HG02588 (cell line): ENCODE measurements at regions not wholly inside any gene's neighbourhood (a gene's known extent, or its start where the extent isn't known, plus 50 kb on each side); places are given as distances from the start of the nearest gene placed in this dataset.
A peak's percentile ranks its signal among the peaks of the same experiment; 100 is the strongest.
"Not testable (repeated sequence)": the region's sequence is repeated elsewhere in the genome, so short reads cannot be mapped to it uniquely, and the experiment has no call there.

Experiments used
- ATAC-seq: cut with Tn5 transposase; IDR thresholded peaks from one replicate; pipeline ENCODE4 v1.9.1; 2021; ENCODE audit warnings: mild to moderate bottlenecking, moderate library complexity; ENCODE audit not compliant: unreplicated experiment

- no peak for ATAC-seq
These were observed 133.2 kb downstream of the LARP7 start for GRCh38 chr4:112770114-112770513.

- no peak for ATAC-seq
These were observed 138.9 kb downstream of the LARP7 start for GRCh38 chr4:112775801-112776200.

DNA sequence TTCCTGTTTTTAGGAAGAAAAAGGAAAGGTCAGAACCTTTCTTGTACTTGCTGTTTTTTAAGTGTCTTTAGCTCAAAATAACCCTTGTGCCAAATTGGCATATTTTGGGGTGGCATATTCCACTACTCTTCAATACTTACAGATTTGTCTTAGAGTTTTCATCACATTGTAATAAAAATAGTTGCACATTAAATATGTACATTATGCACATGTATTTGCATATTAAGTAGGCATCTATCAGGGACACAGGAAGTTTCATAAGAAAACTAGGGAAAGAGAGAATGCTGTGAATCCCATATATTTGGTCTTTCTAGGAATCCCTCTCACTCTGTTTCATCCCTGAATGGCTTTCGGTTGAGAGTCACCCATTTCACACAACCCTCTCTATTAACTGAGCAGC is 139.6 kb downstream of the LARP7 start:
- no peak for ATAC-seq

GRCh38 chr4:112778520-112778919 is 141.6 kb downstream of the LARP7 start:
- ATAC-seq = no peak

GRCh38 chr4:112793033-112793432 is 156.1 kb downstream of the LARP7 start:
- no peak for ATAC-seq

DNA sequence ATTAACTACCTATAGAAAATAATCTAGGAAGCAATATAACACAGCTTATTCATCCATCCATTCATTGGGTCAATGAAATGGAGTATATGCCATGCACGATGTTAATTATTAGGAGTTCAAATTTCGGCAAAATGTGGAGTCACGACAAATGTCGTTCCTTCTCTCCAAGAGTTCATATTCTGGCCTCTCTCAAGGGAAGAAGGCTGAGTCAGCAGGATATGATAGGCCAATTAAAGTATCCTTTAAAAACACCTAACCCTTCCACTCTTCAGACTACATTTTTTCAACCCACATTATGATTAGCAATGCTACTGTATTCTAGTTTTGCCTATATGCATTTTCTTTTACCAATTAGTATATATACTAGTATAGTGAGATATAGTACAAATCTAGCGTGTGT is 163.1 kb downstream of the LARP7 start:
- ATAC-seq = no peak

DNA sequence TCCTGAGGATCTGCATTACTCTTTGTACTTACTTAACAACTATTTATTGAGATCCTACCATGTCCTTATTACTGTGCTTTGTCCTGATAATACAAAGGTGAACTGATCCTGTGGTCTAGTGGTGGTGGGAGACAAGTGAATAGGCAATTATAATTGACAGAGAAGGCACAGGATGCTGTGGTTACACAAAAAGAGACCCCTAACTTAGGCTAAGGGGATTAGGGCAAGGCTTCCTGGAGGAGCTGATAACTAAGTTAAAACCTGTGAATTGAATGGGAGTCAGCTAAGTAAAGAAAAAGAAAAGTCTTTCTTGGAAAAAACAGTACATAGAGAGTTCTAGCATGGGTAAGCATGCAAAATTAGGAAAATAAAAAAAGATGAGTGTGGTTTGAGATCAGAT is 164.4 kb downstream of the LARP7 start:
- no peak for ATAC-seq

- ATAC-seq = no peak
These were observed 165.8 kb downstream of the LARP7 start for GRCh38 chr4:112802780-112803179.

DNA sequence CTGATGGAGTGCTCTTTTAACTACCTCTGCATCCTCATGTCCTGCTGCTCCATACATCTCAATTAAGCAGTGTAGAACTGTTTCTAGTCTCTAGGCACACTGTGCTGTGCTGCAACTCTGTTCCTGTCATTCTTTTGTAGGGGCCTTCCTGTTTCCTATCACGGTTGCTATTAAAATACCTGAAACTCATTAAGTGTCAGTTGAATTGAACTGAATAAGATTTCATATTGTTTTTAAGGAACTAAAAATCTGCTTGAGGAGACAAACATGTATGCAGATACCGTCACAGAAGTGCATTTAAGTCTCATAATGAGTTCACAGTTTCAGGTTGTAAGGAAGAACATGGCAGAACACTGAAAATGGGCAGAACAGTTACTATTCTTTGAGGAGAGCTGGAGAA is 170.1 kb downstream of the LARP7 start:
- peak; percentile 76 for ATAC-seq

GRCh38 chr4:112808001-112808400 is 171.1 kb downstream of the LARP7 start:
- no peak for ATAC-seq

GRCh38 chr4:112813790-112814189 is 176.8 kb downstream of the LARP7 start:
- peak; percentile 51 for ATAC-seq

DNA sequence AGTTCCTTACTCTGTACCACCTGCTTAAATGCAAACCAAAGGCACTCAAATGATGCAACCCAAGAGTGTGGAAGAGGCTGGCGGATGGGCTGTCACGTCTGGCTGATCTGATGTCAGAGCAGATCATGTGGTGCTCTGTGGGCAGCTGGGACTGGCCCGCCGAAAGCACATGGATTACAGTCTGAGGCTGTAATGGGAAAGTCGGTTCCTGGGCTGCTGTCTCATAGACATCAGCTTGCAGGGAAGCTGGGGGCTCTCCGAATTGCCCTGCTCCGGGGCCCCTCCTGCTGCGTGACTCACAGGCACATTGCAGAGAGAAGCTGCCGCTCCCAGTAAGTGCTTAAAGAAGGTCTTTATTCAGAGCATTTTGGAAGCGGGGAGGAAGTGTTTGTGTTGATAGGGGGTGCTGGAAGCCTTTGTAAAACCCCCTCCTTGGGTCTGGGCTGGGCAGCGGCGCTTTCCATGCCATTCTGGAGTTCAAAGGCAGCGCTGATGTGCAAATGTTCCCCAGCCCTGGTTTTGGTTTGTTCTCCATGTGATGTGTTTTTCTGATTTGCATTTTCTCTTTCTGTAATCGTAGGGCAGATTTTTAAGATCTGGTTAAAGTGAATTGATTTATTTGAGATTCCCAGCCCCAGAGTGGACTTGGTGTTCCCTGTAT is 181.1 kb downstream of the LARP7 start:
- ATAC-seq = peak; percentile 89

GRCh38 chr4:112818594-112818965 is 181.6 kb downstream of the LARP7 start:
- ATAC-seq = peak; percentile 36

DNA sequence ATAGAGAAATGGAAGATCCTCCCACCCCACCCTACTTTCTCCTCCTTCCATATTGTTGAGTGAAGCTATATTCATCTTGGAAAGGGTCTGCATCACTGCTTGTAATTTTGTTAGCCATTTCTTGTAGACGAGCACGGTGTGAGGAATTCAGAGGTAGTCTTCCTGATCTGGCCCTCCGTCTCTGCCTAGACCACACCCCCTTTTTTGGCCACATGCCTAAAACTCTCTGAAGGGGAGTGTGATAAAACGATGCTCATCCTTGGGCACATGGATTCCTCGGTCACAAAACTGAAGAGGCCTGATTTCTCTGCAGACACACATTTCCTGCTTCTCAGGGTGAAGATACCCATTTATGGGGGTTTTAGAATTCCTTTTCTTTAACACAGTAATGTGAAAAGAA is 182.8 kb downstream of the LARP7 start:
- no peak for ATAC-seq

- no peak for ATAC-seq
These were observed 186.2 kb downstream of the LARP7 start for GRCh38 chr4:112823156-112823555.

DNA sequence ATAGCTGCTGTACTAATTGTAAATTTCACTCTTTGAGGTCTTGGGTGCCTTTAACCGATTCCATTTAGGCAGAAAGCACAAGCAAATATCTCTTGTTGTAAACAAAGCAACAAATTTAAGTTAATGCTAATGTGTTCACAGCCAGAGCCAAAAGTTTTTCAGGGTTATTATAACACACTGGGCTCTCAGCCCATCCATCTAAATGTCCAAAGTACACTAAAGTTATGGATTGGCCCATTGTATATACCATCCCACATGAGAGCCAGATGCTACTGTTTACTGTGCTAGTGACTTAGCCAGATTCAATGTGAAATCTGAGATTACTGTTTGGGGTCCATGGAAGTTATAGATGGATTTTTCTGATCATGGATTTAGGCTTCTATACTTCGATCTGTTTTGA is 186.7 kb downstream of the LARP7 start:
- no peak for ATAC-seq

- no peak for ATAC-seq
These were observed 193.9 kb downstream of the LARP7 start for GRCh38 chr4:112830753-112831386.

GRCh38 chr4:112832493-112832892 is 195.6 kb downstream of the LARP7 start:
- no peak for ATAC-seq

DNA sequence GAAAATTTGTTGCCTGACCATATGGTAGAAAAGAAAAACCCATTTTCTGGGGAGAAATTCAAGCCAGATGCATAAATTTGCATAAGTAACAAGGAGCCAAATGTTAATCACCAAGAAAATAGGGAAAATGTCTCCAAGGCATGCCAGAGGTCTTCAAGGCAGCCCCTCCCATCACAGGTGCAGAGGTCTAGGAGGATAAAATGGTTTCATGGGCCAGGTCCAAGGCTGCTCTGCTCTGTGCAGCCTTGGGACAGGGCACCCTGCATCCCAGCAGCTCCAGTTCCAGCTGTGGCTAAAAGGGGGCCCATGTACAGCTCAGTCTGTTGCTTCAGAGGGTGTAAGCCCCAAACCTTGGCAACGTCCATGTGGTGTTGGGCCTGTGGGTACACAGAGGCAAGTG is 200.0 kb downstream of the LARP7 start:
- no peak for ATAC-seq

GRCh38 chr4:112838015-112838414 is 201.1 kb downstream of the LARP7 start:
- not testable (repeated sequence) for ATAC-seq

- ATAC-seq = no peak
These were observed 203.1 kb downstream of the LARP7 start for GRCh38 chr4:112840061-112840460.

GRCh38 chr4:112840619-112841018 is 203.7 kb downstream of the LARP7 start:
- no peak for ATAC-seq

DNA sequence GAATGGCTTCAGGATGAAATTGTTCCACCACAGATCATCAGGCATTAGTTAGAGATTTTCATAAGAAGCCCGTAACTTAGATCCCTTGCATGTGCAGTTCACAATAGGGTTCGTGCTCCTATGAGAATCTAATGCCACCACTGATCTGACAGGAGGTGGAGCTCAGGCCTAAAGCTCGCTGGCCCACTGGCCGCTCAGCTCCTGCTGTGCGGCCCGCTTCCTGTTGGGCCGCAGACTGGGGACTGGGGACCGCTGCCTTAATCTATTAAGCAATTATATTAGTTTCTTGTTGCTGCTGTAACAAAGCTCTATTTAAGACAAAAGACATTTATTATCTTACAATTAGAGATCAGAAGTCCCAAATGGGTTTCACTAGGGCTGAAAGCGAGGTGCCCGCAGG is 205.6 kb downstream of the LARP7 start:
- ATAC-seq = no peak
